ENCODE measurements at regions not wholly inside any gene's neighbourhood (a gene's known extent, or its start where the extent isn't known, plus 50 kb on each side); places are given as distances from the start of the nearest gene placed in this dataset.
"Not testable (repeated sequence)": the region's sequence is repeated elsewhere in the genome, so short reads cannot be mapped to it uniquely, and the experiment has no call there.

DNA sequence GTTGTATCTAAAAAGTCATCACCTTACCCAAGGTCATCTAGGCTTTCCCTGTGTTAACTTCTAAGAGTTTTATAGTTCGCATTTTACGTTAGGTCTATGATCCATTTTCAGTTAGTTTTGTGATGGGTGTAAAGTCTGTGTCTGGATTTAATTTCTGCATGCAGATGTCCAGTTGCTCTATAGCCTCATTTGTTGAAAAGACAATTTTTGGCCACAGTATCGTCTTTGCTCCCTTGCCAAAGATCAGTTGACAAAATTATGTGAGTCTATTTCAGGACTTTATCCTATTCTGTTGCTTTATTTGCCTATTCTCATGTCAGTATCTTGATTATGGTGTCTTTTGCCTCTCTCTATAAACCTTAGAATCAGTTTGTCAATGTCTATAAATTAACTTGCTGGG lies 85.1 kb downstream of the METRNL start:
- Histone ChIP-seq H3K27ac (no peak overlapping the region), H3K4me1 (no peaks in the 10 kb centered on the region), H3K27me3 (no peaks in the 10 kb centered on the region), H3K9me3 (no peaks in the 10 kb centered on the region), H3K36me3 (no peaks in the 10 kb centered on the region), H3K4me3 (replicated peaks in 1 of 3) (no peak overlapping the region)
- intact Hi-C loops (cut with DNase I) = no loop called here
- TF ChIP-seq CTCF (IDR thresholded peaks at IDR 0.05) = no peak
- no peak for TF ChIP-seq POLR2A (IDR thresholded peaks at IDR 0.05)
- 83 to 87% methylated on average over 3 of the region's 3 CpGs for WGBS, 2 donors
- no peak for DNase-seq

- no peak for TF ChIP-seq CTCF (IDR thresholded peaks at IDR 0.05)
- TF ChIP-seq POLR2A (IDR thresholded peaks at IDR 0.05) = no peak
- H3K4me1 ChIP-seq = no peaks in the 10 kb centered on the region
- intact Hi-C loops (cut with DNase I) = no loop called here
- no peak for DNase-seq
- H3K36me3 ChIP-seq = no peaks in the 10 kb centered on the region
- no peak overlapping the region for H3K4me3 ChIP-seq (replicated peaks in 1 of 3)
- H3K27ac ChIP-seq = no peak overlapping the region
- H3K9me3 ChIP-seq = no peaks in the 10 kb centered on the region
- 73 to 76% methylated on average over 9 of the region's 9 CpGs for WGBS, 2 donors
- H3K27me3 ChIP-seq = no peaks in the 10 kb centered on the region
Observed at GRCh38 chr17:83170571-83171260, 91.3 kb downstream of the METRNL start.

GRCh38 chr17:83171661-83172060 lies 92.3 kb downstream of the METRNL start:
- no peaks in the 10 kb centered on the region for H3K9me3 ChIP-seq
- TF ChIP-seq CTCF (IDR thresholded peaks at IDR 0.05) (no peak), POLR2A (IDR thresholded peaks at IDR 0.05) (no peak)
- 75 to 85% methylated on average over 16 to 21 of the region's 21 CpGs for WGBS, 2 donors
- DNase-seq = no peak
- H3K27me3 ChIP-seq = no peaks in the 10 kb centered on the region
- no peak overlapping the region for H3K4me3 ChIP-seq (replicated peaks in 1 of 3)
- no peaks in the 10 kb centered on the region for H3K4me1 ChIP-seq
- H3K36me3 ChIP-seq = no peaks in the 10 kb centered on the region
- intact Hi-C loops (cut with DNase I) = no loop called here
- H3K27ac ChIP-seq = no peak overlapping the region

- 96 to 98% methylated on average over 5 of the region's 9 CpGs for WGBS, 2 donors
Observed at GRCh38 chr17:83172099-83172498, 92.7 kb downstream of the METRNL start.

DNA sequence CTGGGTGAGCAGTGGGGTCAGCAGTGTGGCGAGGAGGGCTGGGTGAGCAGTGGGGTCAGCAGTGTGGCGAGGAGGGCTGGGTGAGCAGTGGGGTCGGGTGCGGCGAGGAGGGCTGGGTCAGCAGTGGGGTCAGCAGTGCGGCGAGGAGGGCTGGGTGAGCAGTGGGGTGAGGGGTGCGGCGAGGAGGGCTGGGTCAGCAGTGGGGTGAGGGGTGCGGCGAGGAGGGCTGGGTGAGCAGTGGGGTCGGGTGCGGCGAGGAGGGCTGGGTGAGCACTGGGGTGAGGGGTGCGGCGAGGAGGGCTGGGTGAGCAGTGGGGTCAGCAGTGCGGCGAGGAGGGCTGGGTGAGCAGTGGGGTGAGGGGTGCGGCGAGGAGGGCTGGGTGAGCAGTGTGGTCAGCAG lies 93.2 kb downstream of the METRNL start:
- intact Hi-C loops (cut with DNase I) = not testable (repeated sequence)

More at GRCh38 chr17:83172099-83172498, 92.7 kb downstream of the METRNL start:
- H3K4me3 ChIP-seq (replicated peaks in 1 of 3); H3K36me3 ChIP-seq; DNase-seq; H3K9me3 ChIP-seq; H3K27ac ChIP-seq; intact Hi-C loops (cut with DNase I); H3K4me1 ChIP-seq; H3K27me3 ChIP-seq: not testable (repeated sequence)

GRCh38 chr17:83173180-83173913 lies 93.9 kb downstream of the METRNL start:
- H3K36me3 ChIP-seq; intact Hi-C loops (cut with DNase I); DNase-seq; H3K4me1 ChIP-seq; H3K4me3 ChIP-seq (replicated peaks in 1 of 3); H3K27me3 ChIP-seq; H3K27ac ChIP-seq; H3K9me3 ChIP-seq: not testable (repeated sequence)
- WGBS, 2 donors = 93% methylated on average over 14 to 22 of the region's 24 CpGs

More for the DNA sequence above, 93.2 kb downstream of the METRNL start:
- not testable (repeated sequence) for DNase-seq; H3K4me1 ChIP-seq; H3K27ac ChIP-seq; H3K36me3 ChIP-seq; H3K27me3 ChIP-seq; H3K9me3 ChIP-seq; H3K4me3 ChIP-seq (replicated peaks in 1 of 3)
- WGBS, 2 donors = 40 to 93% methylated on average over 1 to 11 of the region's 20 CpGs
